ENCODE measurements at regions not wholly inside any gene's neighbourhood (a gene's known extent, or its start where the extent isn't known, plus 50 kb on each side); places are given as distances from the start of the nearest gene placed in this dataset.

- H2BK120ac ChIP-seq (ENCODE audit: low read depth, low read length, poor library complexity, severe bottlenecking) = no peak overlapping the region
- H3K4me1 ChIP-seq (ENCODE audit: insufficient read depth, low read length) = no peaks in the 10 kb centered on the region
- no peaks in the 10 kb centered on the region for H4K20me1 ChIP-seq (ENCODE audit: control insufficient read depth, insufficient read depth, insufficient read length)
- no peak overlapping the region for H2AK5ac ChIP-seq (ENCODE audit: insufficient read length, low read length)
- no peak overlapping the region for H3K23ac ChIP-seq (ENCODE audit: insufficient read length, low read depth, low read length)
- no peak overlapping the region for H2BK5ac ChIP-seq (ENCODE audit: insufficient read length, low read length)
- no peak overlapping the region for H3T11ph ChIP-seq (ENCODE audit: low read length)
- H3K79me1 ChIP-seq (ENCODE audit: insufficient read depth, low read depth, low read length, poor library complexity, severe bottlenecking) = no peaks in the 10 kb centered on the region
- H3K9me3 ChIP-seq (ENCODE audit: control insufficient read depth, low read depth, low read length) = no peaks in the 10 kb centered on the region
- H2BK20ac ChIP-seq (ENCODE audit: low read depth, low read length, poor library complexity, severe bottlenecking) = no peak overlapping the region
- Mint-ChIP-seq H3K9me3 (no peaks in the 10 kb centered on the region), H3K4me1 (no peaks in the 10 kb centered on the region), H3K36me3 (ENCODE audit: insufficient read depth in 1 of 3, low read depth in 3 of 3) (no peaks in the 10 kb centered on the region), H3K4me3 (no peak overlapping the region), H3K27ac (no peak overlapping the region), H3K27me3 (ENCODE audit: low read depth) (no peaks in the 10 kb centered on the region)
- H2BK15ac ChIP-seq (ENCODE audit: low read depth, low read length) = no peak overlapping the region
- no peaks in the 10 kb centered on the region for H3K79me2 ChIP-seq (ENCODE audit: insufficient read depth, low read length)
- no CpG with 5 or more reads among the region's 5 CpGs for WGBS (ENCODE audit: extremely low coverage, insufficient read length, low lambda C conversion rate)
- no peak overlapping the region for H4K8ac ChIP-seq (replicated peaks; ENCODE audit: insufficient read length, low read depth, low read length)
- H3K18ac ChIP-seq (ENCODE audit: insufficient read length, low read depth, low read length) = no peak overlapping the region
- H3K23me2 ChIP-seq (ENCODE audit: insufficient read length, low read depth, low read length, poor library complexity, severe bottlenecking) = no peaks in the 10 kb centered on the region
- no peak for TF ChIP-seq CTCF (conservative IDR thresholded peaks at IDR 0.05)
- no peak overlapping the region for H3K27ac ChIP-seq (ENCODE audit: insufficient read length, low read depth, low read length)
- H3K4ac ChIP-seq (ENCODE audit: low read depth, low read length) = no peak overlapping the region
- DNase-seq = no peak
- no peaks in the 10 kb centered on the region for H3K27me3 ChIP-seq (ENCODE audit: insufficient read depth, low read length)
- no peak overlapping the region for H2BK12ac ChIP-seq (ENCODE audit: insufficient read length, low read depth, low read length)
- H3K56ac ChIP-seq (ENCODE audit: insufficient read length, low read depth, low read length) = no peak overlapping the region
- no peak overlapping the region for H4K5ac ChIP-seq (ENCODE audit: insufficient read length, low read depth, low read length)
- no peak overlapping the region for H3K14ac ChIP-seq (ENCODE audit: insufficient read depth, low read length)
- H4K91ac ChIP-seq (ENCODE audit: insufficient read length, low read depth, low read length) = no peak overlapping the region
- no peak overlapping the region for H3K9ac ChIP-seq (ENCODE audit: extremely low read depth, insufficient read length, low read length)
- H2AFZ ChIP-seq (ENCODE audit: low read length) = no peak overlapping the region
- no peak overlapping the region for H3K4me2 ChIP-seq (ENCODE audit: insufficient read depth, insufficient read length, low read length)
Observed at GRCh38 chr4:117983541-117984365, 50.5 kb upstream of the NDST3 start.

Data from H9 (cell line).